Bronchial epithelial cell (primary cell): ENCODE measurements at regions not wholly inside any gene's neighbourhood (a gene's known extent, or its start where the extent isn't known, plus 50 kb on each side); places are given as distances from the start of the nearest gene placed in this dataset.

ENCODE experiments used
- DNase-seq: peaks from one replicate; pipeline ENCODE4 v3.0.0-alpha.2; 2010; ENCODE audit warnings: low read depth
- FAIRE-seq: peaks from 2 replicates; lab custom pipeline; 2011; peaks lifted over from hg19 to GRCh38; lab: Jason Lieb, UNC
- H3K27me3 ChIP-seq: 2 replicates; pipeline ENCODE4 v1.5.1; 2011; ENCODE audit warnings: low read length; ENCODE audit not compliant: control insufficient read depth, insufficient read depth
- H3K36me3 ChIP-seq: 2 replicates; pipeline ENCODE4 v1.5.1; 2011; ENCODE audit warnings: low read length; ENCODE audit not compliant: control insufficient read depth, insufficient read depth
- H3K4me3 ChIP-seq: 2 replicates; pipeline ENCODE4 v1.5.1; 2011; ENCODE audit warnings: mild to moderate bottlenecking, low read depth, low read length, control low read depth
- CTCF ChIP-seq: IDR thresholded peaks from 2 replicates; pipeline ENCODE4 v1.5.1; 2011; ENCODE audit warnings: mild to moderate bottlenecking, moderate library complexity, low read length, control low read depth, inconsistent platforms; ENCODE audit not compliant: insufficient read depth, severe bottlenecking

GRCh38 chr20:56716806-56717205, 87.7 kb downstream of the TFAP2C start:
- DNase-seq (no peak), FAIRE-seq (no peak)
- Histone ChIP-seq H3K36me3 (no peaks in the 10 kb centered on the region), H3K4me3 (no peak overlapping the region), H3K27me3 (peaks cover 3% of the 10 kb centered on the region)
- TF ChIP-seq CTCF: no peak

DNA sequence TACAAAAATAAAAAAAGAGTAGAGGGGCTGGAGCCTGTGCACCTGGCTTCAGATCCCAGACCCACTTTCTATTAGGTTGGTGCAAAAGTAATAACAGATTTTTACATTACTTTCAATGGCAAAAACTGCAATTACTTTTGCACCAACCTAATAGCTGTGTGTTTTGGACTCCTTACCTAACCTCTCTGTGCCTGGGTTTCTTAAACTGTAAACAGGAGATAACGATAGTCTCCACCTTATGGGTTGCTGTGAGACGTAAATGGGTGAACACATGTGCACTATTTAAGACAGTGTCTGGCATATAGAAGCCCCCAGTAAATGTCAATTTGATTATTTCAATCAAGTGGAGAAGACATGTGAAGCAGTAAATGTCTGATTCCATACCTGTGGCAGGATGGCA, 89.7 kb downstream of the TFAP2C start:
- Histone ChIP-seq H3K4me3 (no peak overlapping the region), H3K36me3 (no peaks in the 10 kb centered on the region), H3K27me3 (peaks cover 4% of the 10 kb centered on the region)
- FAIRE-seq (no peak), DNase-seq (no peak)
- no peak for TF ChIP-seq CTCF

GRCh38 chr20:56720620-56721213, 91.6 kb downstream of the TFAP2C start:
- no peak overlapping the region for H3K4me3 ChIP-seq
- H3K27me3 ChIP-seq: peaks cover 2% of the 10 kb centered on the region
- TF ChIP-seq CTCF: no peak
- DNase-seq (no peak), FAIRE-seq (peak; percentile 55)
- H3K36me3 ChIP-seq: no peaks in the 10 kb centered on the region

DNA sequence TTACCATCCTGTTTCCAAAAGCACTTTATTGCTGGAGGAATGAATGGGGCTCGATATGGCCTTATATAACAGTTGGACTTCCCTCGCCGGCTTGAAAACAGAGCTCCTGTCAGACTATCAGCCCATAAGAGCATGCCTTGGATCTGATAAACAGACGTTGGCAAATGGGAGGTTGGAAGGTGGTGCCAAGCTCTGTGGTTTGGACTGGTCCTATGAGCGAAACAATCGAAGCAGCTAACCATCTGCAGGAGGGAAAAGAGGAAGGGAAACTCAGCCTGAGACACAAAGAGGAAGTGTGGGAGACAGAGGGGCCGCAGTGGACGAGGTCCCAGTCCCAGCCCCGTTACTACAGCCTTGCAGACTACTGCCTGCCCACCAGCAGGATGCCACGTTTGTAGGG, 92.9 kb downstream of the TFAP2C start:
- peaks cover 2% of the 10 kb centered on the region for H3K27me3 ChIP-seq
- DNase-seq: no peak
- H3K4me3 ChIP-seq: no peak overlapping the region
- H3K36me3 ChIP-seq: no peaks in the 10 kb centered on the region
- no peak for TF ChIP-seq CTCF
- FAIRE-seq: no peak

DNA sequence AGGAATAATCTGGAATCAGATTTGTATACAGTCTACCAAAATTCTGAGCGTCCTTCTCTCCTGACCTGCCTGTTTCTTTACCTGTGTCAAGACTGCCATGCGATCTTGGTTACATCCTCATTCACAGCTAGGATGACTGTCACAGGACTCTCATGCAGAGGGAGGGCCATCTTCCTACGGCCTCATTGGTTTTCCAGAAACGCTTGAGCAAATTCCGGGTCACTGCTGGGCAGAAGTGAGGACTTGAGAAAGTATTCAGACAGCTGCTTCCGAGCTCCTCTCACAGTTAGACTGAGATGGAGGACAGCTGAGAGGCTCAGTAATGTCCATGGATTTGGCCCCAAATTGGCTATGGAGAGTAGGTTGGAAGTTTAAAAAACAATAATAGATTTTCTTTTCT, 94.2 kb downstream of the TFAP2C start:
- Histone ChIP-seq H3K36me3 (no peaks in the 10 kb centered on the region), H3K4me3 (no peak overlapping the region), H3K27me3 (peaks cover 2% of the 10 kb centered on the region)
- no peak for TF ChIP-seq CTCF
- no peak for DNase-seq
- no peak for FAIRE-seq

DNA sequence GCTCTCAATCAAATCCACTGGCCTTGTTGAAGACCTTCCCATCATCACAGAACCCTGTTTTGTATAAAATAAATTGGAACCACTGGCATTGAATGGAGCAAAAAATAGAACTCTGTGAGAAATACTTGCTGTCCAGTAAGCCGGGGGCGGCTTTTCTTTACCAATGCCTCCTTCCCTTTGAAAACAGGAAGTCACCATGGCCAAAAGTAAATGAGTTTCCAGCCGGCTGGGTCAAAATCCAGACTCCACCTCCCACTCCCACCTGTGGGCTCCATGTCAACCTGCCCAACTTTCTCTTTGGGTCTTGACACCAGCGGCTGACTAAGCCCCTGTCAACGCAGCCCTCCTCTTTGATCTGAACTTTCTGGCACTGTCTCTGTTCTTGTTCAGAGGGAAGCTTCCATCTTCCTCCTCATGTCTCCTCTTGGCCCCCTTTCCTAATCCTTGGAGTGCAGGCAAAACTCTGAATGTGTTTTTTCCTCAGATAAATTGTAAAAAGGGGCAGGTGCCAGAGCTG, 95.2 kb downstream of the TFAP2C start:
- DNase-seq (no peak), FAIRE-seq (no peak)
- no peak for TF ChIP-seq CTCF
- Histone ChIP-seq H3K36me3 (no peaks in the 10 kb centered on the region), H3K27me3 (peaks cover 2% of the 10 kb centered on the region), H3K4me3 (no peak overlapping the region)
